OCI-LY1 (cell line): ENCODE measurements at regions not wholly inside any gene's neighbourhood (a gene's known extent, or its start where the extent isn't known, plus 50 kb on each side); places are given as distances from the start of the nearest gene placed in this dataset.
"Not testable (repeated sequence)": the region's sequence is repeated elsewhere in the genome, so short reads cannot be mapped to it uniquely, and the experiment has no call there.

Experiments
- CTCF ChIP-seq: fragments of 200-600 bp; sonication (generic), shearing (Covaris generic); IDR thresholded peaks from 2 replicates; pipeline ENCODE4 v1.5.1; 2017; ENCODE audit warnings: mild to moderate bottlenecking, antibody characterized with exemption, low read length, moderate library complexity, mixed read lengths
- EZH2 ChIP-seq: fragments of 200-600 bp; sonication (generic), shearing (Covaris generic); IDR thresholded peaks from 2 replicates; pipeline ENCODE4 v1.8.0; 2017; ENCODE audit warnings: borderline replicate concordance, mixed run types, mild to moderate bottlenecking, antibody characterized with exemption, low read length, moderate library complexity, mixed read lengths

- not testable (repeated sequence) for TF ChIP-seq CTCF, EZH2
These were observed 448.9 kb downstream of the ARL4A start for GRCh38 chr7:13136345-13136744.
